ENCODE measurements at regions not wholly inside any gene's neighbourhood (a gene's known extent, or its start where the extent isn't known, plus 50 kb on each side); places are given as distances from the start of the nearest gene placed in this dataset.

DNA sequence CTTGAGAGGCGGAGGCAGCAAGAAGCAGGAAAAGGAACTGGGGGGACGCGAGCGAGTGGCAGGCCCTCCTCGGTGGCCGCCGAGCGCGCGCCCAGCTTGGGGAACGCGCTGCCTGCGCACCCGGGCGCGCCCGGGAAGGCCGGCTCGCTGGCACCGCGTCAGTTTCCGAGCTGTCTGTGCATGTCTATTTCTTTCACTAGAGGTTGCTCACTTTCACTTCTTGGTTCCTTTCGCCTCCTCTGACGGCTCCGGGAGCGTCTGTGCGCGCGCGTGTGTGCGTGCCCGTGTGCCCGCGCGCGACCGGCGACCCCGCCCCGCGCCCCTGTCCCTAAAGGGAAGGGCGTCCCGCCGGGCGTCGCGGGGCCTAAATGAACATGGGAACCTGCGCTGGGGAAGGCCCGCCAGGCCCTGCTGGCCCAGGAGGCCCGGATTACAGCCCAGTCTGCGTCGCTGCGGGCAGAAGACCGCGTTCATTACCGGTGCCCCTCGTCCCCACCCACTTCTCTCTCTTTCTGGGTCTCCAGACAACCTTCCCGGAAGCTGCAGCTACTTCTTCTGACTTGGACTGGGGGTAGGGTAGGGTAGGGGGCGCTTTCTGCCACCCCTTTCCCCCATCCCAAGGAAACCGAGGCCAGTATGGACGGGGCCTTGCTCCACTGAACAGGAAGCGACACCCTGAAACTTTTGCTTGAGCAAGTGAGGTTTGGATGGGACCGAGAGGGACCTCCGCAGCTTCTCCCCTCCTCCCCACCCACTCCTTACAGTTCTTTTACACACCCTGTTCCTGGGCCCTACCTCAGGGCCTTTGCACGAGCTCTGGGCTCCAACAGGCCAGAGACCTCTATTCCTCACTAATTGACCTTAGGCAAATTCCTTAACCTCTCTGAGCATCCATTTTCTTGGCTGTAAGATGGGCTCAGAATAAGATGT, 205.8 kb upstream of the IER5L start:
- Histone ChIP-seq H3K36me3 (replicated peaks in 1 of 2; ENCODE audit: control insufficient read depth in 1 of 2, insufficient read depth in 2 of 2, low read length in 1 of 2) (no peaks in the 10 kb centered on the region), H4K20me1 (ENCODE audit: insufficient read depth) (no peaks in the 10 kb centered on the region), H3K27me3 (ENCODE audit: insufficient read depth) (no peaks in the 10 kb centered on the region), H3K4me2 (no peak overlapping the region), H3K9me3 (no peaks in the 10 kb centered on the region), H3F3A (replicated peaks; ENCODE audit: insufficient read depth) (no peaks in the 10 kb centered on the region), H3K79me2 (ENCODE audit: insufficient read depth) (no peaks in the 10 kb centered on the region), H3K9me2 (no peaks in the 10 kb centered on the region), H3K4me3 (ENCODE audit: low read depth in 2 of 2, low read length in 1 of 2) (no peak overlapping the region), H2AFZ (ENCODE audit: low read depth) (no peak overlapping the region), H3K27ac (ENCODE audit: low read depth in 2 of 2, low read length in 1 of 2) (peak overlapping the region in 1 of 2 experiments; percentile 5; a peak in 1 of 4 replicates), H3K9ac (no peak overlapping the region), H3K4me1 (ENCODE audit: control insufficient read depth in 1 of 2, insufficient read depth in 2 of 2, low read depth in 1 of 2, low read length in 1 of 2) (peaks cover 0 to 16% of the 10 kb centered on the region in 2 experiments; a peak in 1 of 4 replicates)
- ChIA-PET CTCF (interaction anchor here (0.9 kb wide), 1 partner anchor 55 kb away, joined by 3 read pairs; no protein-coding TSS in a partner anchor), POLR2A (no interaction called here)
- 96% methylated on average over 62 of the region's 65 CpGs for WGBS (ENCODE audit: low lambda C conversion rate)
- no peak for DNase-seq
- TF ChIP-seq TCF12 (IDR thresholded peaks at IDR 0.05) (no peak), IRF3 (IDR thresholded peaks at IDR 0.05; ENCODE audit: low read depth, low read length) (no peak), TAF1 (IDR thresholded peaks at IDR 0.05; ENCODE audit: borderline replicate concordance, low read depth, low read length) (no peak), MEF2A (IDR thresholded peaks at IDR 0.05; ENCODE audit: borderline replicate concordance, low read depth) (no peak)

- 89% methylated on average over 15 of the region's 29 CpGs for WGBS (ENCODE audit: low lambda C conversion rate)
- CTCF ChIA-PET, result interaction anchor here (0.9 kb wide), 1 partner anchor 55 kb away, joined by 3 read pairs; no protein-coding TSS in a partner anchor
- no peaks in the 10 kb centered on the region for H3K9me2 ChIP-seq
- no peaks in the 10 kb centered on the region for H3K27me3 ChIP-seq (ENCODE audit: insufficient read depth)
- H3K9me3 ChIP-seq, result no peaks in the 10 kb centered on the region
- H2AFZ ChIP-seq (ENCODE audit: low read depth), result no peak overlapping the region
- peak; percentile 70 for DNase-seq
- H4K20me1 ChIP-seq (ENCODE audit: insufficient read depth), result no peaks in the 10 kb centered on the region
- H3K79me2 ChIP-seq (ENCODE audit: insufficient read depth), result no peaks in the 10 kb centered on the region
- peaks cover 0 to 16% of the 10 kb centered on the region in 2 experiments; a peak in 1 of 4 replicates for H3K4me1 ChIP-seq (ENCODE audit: control insufficient read depth in 1 of 2, insufficient read depth in 2 of 2, low read depth in 1 of 2, low read length in 1 of 2)
- no peaks in the 10 kb centered on the region for H3F3A ChIP-seq (replicated peaks; ENCODE audit: insufficient read depth)
- H3K4me3 ChIP-seq (ENCODE audit: low read depth in 2 of 2, low read length in 1 of 2), result no peak overlapping the region
- H3K36me3 ChIP-seq (replicated peaks in 1 of 2; ENCODE audit: control insufficient read depth in 1 of 2, insufficient read depth in 2 of 2, low read length in 1 of 2), result no peaks in the 10 kb centered on the region
- H3K27ac ChIP-seq (ENCODE audit: low read depth in 2 of 2, low read length in 1 of 2), result peak overlapping the region in 1 of 2 experiments; percentile 56; a peak in 1 of 4 replicates
- H3K4me2 ChIP-seq, result no peak overlapping the region
- TF ChIP-seq FOXM1 (IDR thresholded peaks at IDR 0.05; ENCODE audit: low read depth) (no peak), MAX (IDR thresholded peaks at IDR 0.05; ENCODE audit: low read depth) (no peak), YY1 (IDR thresholded peaks at IDR 0.05; ENCODE audit: low read depth) (no peak), USF2 (IDR thresholded peaks at IDR 0.05; ENCODE audit: borderline replicate concordance, low read depth, low read length) (no peak)
- TF ChIP-seq, protein P1, sequence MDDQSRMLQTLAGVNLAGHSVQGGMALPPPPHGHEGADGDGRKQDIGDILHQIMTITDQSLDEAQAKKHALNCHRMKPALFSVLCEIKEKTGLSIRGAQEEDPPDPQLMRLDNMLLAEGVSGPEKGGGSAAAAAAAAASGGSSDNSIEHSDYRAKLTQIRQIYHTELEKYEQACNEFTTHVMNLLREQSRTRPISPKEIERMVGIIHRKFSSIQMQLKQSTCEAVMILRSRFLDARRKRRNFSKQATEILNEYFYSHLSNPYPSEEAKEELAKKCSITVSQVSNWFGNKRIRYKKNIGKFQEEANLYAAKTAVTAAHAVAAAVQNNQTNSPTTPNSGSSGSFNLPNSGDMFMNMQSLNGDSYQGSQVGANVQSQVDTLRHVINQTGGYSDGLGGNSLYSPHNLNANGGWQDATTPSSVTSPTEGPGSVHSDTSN (IDR thresholded peaks at IDR 0.05), result no peak
- POLR2A ChIA-PET, result interaction anchor here (0.8 to 1.4 kb wide), 6 partner anchors 12 to 205 kb away, joined by 3 to 6 read pairs (median 3); partner anchors contain the start of gene IER5L
- no peak overlapping the region for H3K9ac ChIP-seq
These were observed 205.0 kb upstream of the IER5L start for GRCh38 chr9:129383019-129383560.
